ENCODE measurements at regions not wholly inside any gene's neighbourhood (a gene's known extent, or its start where the extent isn't known, plus 50 kb on each side); places are given as distances from the start of the nearest gene placed in this dataset.

GRCh38 chr6:80544976-80545722 is 438.7 kb downstream of the BCKDHB start:
- no peak for TF ChIP-seq CTCF (conservative IDR thresholded peaks at IDR 0.05; ENCODE audit: control insufficient read depth, insufficient read depth, low read depth, low read length)
- no peak overlapping the region for H3K4me3 ChIP-seq (ENCODE audit: control insufficient read depth, low read depth, low read length)
- no peak for DNase-seq (ENCODE audit: low read depth)

- no peak for TF ChIP-seq CTCF (conservative IDR thresholded peaks at IDR 0.05; ENCODE audit: control insufficient read depth, insufficient read depth, low read depth, low read length)
- no peak overlapping the region for H3K4me3 ChIP-seq (ENCODE audit: control insufficient read depth, low read depth, low read length)
- no peak for DNase-seq (ENCODE audit: low read depth)
These were observed 438.1 kb downstream of the BCKDHB start for GRCh38 chr6:80544555-80544954.

DNA sequence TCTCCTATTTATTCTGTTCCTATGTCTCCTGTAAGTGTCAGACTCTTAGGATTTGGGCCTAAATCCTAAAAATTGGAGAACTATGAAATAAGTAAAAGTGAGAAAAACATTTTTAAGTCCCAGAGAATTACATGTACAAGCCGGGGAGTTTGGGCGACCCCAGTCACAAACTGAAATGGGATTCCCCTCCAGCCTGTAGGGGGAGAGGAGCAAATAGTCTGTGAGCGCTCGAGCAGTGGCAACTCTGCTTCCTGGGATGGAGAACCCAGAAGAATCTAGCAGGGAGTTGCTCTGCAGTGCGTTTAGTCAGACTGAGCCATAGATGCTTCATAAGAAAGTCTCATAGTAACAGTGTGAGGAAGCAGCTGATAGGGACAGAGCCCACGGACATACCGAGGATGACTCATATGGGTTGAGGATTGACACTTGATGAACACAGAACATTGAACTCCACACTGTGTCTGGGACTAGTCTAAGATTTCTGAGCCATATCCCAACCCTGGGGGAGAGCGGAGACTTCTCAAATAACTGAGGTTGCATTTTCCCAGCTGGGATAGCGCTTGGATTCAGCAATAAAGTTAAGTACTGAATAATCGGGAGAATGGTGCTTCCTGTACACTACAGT is 437.2 kb downstream of the BCKDHB start:
- DNase-seq (ENCODE audit: low read depth): peak; percentile 80
- TF ChIP-seq CTCF (conservative IDR thresholded peaks at IDR 0.05; ENCODE audit: control insufficient read depth, insufficient read depth, low read depth, low read length): peak; percentile 8
- no peak overlapping the region for H3K4me3 ChIP-seq (ENCODE audit: control insufficient read depth, low read depth, low read length)

DNA sequence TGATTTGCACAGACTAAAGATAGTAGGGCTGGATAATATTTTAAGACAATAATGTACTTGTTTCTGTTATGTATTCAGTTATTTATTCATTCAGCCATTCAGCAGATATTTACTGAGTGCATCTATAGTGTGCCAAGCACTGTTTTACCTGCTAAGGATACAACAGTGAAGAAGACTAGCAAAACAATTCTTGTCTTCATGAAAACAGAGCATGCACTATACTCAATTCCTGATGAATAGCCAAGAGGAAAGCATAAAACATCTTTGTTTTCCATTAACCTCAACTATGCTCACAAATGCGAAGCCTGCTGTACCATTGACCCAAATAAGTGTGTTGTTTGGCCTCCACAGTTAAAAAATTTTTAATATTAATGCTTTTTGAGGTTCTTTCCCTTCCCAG is 436.7 kb downstream of the BCKDHB start:
- no peak for DNase-seq (ENCODE audit: low read depth)
- no peak for TF ChIP-seq CTCF (conservative IDR thresholded peaks at IDR 0.05; ENCODE audit: control insufficient read depth, insufficient read depth, low read depth, low read length)
- no peak overlapping the region for H3K4me3 ChIP-seq (ENCODE audit: control insufficient read depth, low read depth, low read length)

DNA sequence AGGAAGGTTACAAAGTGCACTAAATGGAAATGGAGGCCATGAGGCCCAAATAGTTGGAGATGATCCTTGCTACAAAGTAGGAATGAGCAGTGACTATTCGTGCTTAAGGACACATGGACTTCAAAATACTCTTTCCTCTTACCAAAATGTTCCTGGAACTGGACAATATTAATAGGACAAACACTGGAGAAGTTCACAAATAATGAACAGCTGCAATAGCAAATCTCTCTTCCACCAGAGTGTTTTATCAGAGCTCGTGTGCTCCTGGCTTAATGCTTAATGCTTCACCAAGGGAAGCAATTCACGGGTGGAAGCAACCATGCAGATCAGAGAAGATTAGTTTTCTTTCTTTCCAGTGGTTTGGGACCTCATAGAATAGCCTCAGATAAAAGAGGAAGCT is 435.4 kb downstream of the BCKDHB start:
- TF ChIP-seq CTCF (conservative IDR thresholded peaks at IDR 0.05; ENCODE audit: control insufficient read depth, insufficient read depth, low read depth, low read length): no peak
- no peak for DNase-seq (ENCODE audit: low read depth)
- no peak overlapping the region for H3K4me3 ChIP-seq (ENCODE audit: control insufficient read depth, low read depth, low read length)

- TF ChIP-seq CTCF (conservative IDR thresholded peaks at IDR 0.05; ENCODE audit: control insufficient read depth, insufficient read depth, low read depth, low read length): no peak
- H3K4me3 ChIP-seq (ENCODE audit: control insufficient read depth, low read depth, low read length): no peak overlapping the region
- DNase-seq (ENCODE audit: low read depth): peak; percentile 89
These were observed 434.7 kb downstream of the BCKDHB start for GRCh38 chr6:80541181-80541580.
